Neural progenitor cell (in vitro differentiated cells): ENCODE measurements at regions not wholly inside any gene's neighbourhood (a gene's known extent, or its start where the extent isn't known, plus 50 kb on each side); places are given as distances from the start of the nearest gene placed in this dataset.

ENCODE experiments used
- DNase-seq: peaks from one replicate; pipeline ENCODE4 v3.0.0-alpha.2; 2016; ENCODE audit warnings: low spot score
- H2AFZ ChIP-seq: fragments of 200-600 bp; sonication (generic); replicated peaks from 2 replicates; pipeline ENCODE4 v1.6.1; 2016; ENCODE audit warnings: antibody characterized with exemption
- H3F3A ChIP-seq: fragments of 200-600 bp; sonication (generic); 2 replicates; pipeline ENCODE4 v1.6.1; 2016; ENCODE audit warnings: antibody characterized with exemption, low read depth
- H3K27ac ChIP-seq: fragments of 200-600 bp; sonication (generic); 2 replicates; pipeline ENCODE4 v1.5.1; 2016; ENCODE audit warnings: mild to moderate bottlenecking
- H3K27me3 ChIP-seq: fragments of 200-600 bp; sonication (generic); 2 replicates; pipeline ENCODE4 v1.6.1; 2016; ENCODE audit warnings: mild to moderate bottlenecking, moderate library complexity
- H3K36me3 ChIP-seq: fragments of 200-600 bp; sonication (generic); 2 replicates; pipeline ENCODE4 v1.5.1; 2016
- H3K4me1 ChIP-seq: fragments of 200-600 bp; sonication (generic); 2 replicates; pipeline ENCODE4 v1.6.1; 2016; ENCODE audit warnings: mixed run types
- H3K4me2 ChIP-seq: fragments of 200-600 bp; sonication (generic); 2 replicates; pipeline ENCODE4 v1.6.1; 2016
- H3K4me3 ChIP-seq: fragments of 200-600 bp; sonication (generic); 2 replicates; pipeline ENCODE4 v1.5.1; 2016
- H3K79me2 ChIP-seq: fragments of 200-600 bp; sonication (generic); 2 replicates; pipeline ENCODE4 v1.6.1; 2016; ENCODE audit warnings: low read depth
- H3K9ac ChIP-seq: fragments of 200-600 bp; sonication (generic); 2 replicates; pipeline ENCODE4 v1.6.1; 2016
- H3K9me3 ChIP-seq: fragments of 200-600 bp; sonication (generic); 2 replicates; pipeline ENCODE4 v1.5.1; 2016; ENCODE audit warnings: low read depth
- H4K20me1 ChIP-seq: fragments of 200-600 bp; sonication (generic); 2 replicates; pipeline ENCODE4 v1.6.1; 2016; ENCODE audit warnings: low read depth
- H3K27ac Mint-ChIP-seq: 3 replicates; pipeline ENCODE4 v1.8.0; 2021; ENCODE audit warnings: mixed read lengths
- H3K27me3 Mint-ChIP-seq: 2 replicates; pipeline ENCODE4 v1.8.0; 2022; ENCODE audit warnings: low read depth, mild to moderate bottlenecking, inconsistent platforms, moderate library complexity, mixed read lengths; ENCODE audit not compliant: insufficient read depth
- H3K36me3 Mint-ChIP-seq: 3 replicates; pipeline ENCODE4 v1.8.0; 2021; ENCODE audit warnings: mixed read lengths
- H3K4me1 Mint-ChIP-seq: 3 replicates; pipeline ENCODE4 v1.8.0; 2021; ENCODE audit warnings: mixed read lengths
- H3K4me3 Mint-ChIP-seq: 3 replicates; pipeline ENCODE4 v1.8.0; 2021; ENCODE audit warnings: mild to moderate bottlenecking, moderate library complexity, mixed read lengths
- H3K9me3 Mint-ChIP-seq: 3 replicates; pipeline ENCODE4 v1.8.0; 2020; ENCODE audit warnings: mixed read lengths
- CTCF ChIP-seq: fragments of 200-600 bp; sonication (generic); IDR thresholded peaks from 2 replicates; pipeline ENCODE4 v1.5.1; 2017; ENCODE audit warnings: antibody characterized with exemption, mild to moderate bottlenecking
- EZH2 ChIP-seq: fragments of 200-600 bp; sonication (generic); IDR thresholded peaks from 2 replicates; pipeline ENCODE4 v1.6.1; 2017; ENCODE audit warnings: antibody characterized with exemption, mild to moderate bottlenecking, moderate library complexity
- EZH2phosphoT487 ChIP-seq: fragments of 200-600 bp; sonication (generic); IDR thresholded peaks from 2 replicates; pipeline ENCODE4 v1.6.1; 2017; ENCODE audit warnings: antibody characterized with exemption

GRCh38 chr21:20701235-20701634, 297.0 kb upstream of the NCAM2 start:
- Mint-ChIP-seq H3K9me3 (no peaks in the 10 kb centered on the region), H3K36me3 (no peaks in the 10 kb centered on the region), H3K4me3 (no peak overlapping the region), H3K27ac (no peak overlapping the region), H3K27me3 (no peaks in the 10 kb centered on the region), H3K4me1 (no peaks in the 10 kb centered on the region)
- no peak for TF ChIP-seq CTCF
- TF ChIP-seq EZH2phosphoT487: no peak
- TF ChIP-seq EZH2: no peak
- Histone ChIP-seq H3K27ac (no peak overlapping the region), H3F3A (no peaks in the 10 kb centered on the region), H4K20me1 (no peaks in the 10 kb centered on the region), H3K27me3 (no peaks in the 10 kb centered on the region), H3K9me3 (no peaks in the 10 kb centered on the region), H3K4me2 (no peak overlapping the region), H3K9ac (no peak overlapping the region), H3K79me2 (no peaks in the 10 kb centered on the region), H2AFZ (no peak overlapping the region), H3K4me3 (no peak overlapping the region), H3K4me1 (no peaks in the 10 kb centered on the region), H3K36me3 (no peaks in the 10 kb centered on the region)
- DNase-seq: no peak

- H3K4me3 Mint-ChIP-seq: no peak overlapping the region
- Histone ChIP-seq H3K4me1 (no peaks in the 10 kb centered on the region), H3K27ac (no peak overlapping the region), H3K9ac (no peak overlapping the region), H3K79me2 (no peaks in the 10 kb centered on the region), H4K20me1 (no peaks in the 10 kb centered on the region), H3K4me2 (no peak overlapping the region), H3K4me3 (no peak overlapping the region), H2AFZ (peak overlapping the region; percentile 85), H3K9me3 (no peaks in the 10 kb centered on the region), H3K27me3 (no peaks in the 10 kb centered on the region), H3K36me3 (no peaks in the 10 kb centered on the region), H3F3A (no peaks in the 10 kb centered on the region)
- no peaks in the 10 kb centered on the region for H3K36me3 Mint-ChIP-seq
- no peaks in the 10 kb centered on the region for H3K9me3 Mint-ChIP-seq
- no peak for TF ChIP-seq CTCF
- no peak for TF ChIP-seq EZH2phosphoT487
- TF ChIP-seq EZH2: no peak
- H3K4me1 Mint-ChIP-seq: no peaks in the 10 kb centered on the region
- H3K27me3 Mint-ChIP-seq: peaks cover 2% of the 10 kb centered on the region
- no peak overlapping the region for H3K27ac Mint-ChIP-seq
- DNase-seq: no peak
Measured at GRCh38 chr21:20703112-20703767, 295.0 kb upstream of the NCAM2 start.

GRCh38 chr21:20720623-20721022, 277.6 kb upstream of the NCAM2 start:
- Histone ChIP-seq H3F3A (no peaks in the 10 kb centered on the region), H3K27me3 (no peaks in the 10 kb centered on the region), H3K4me2 (no peak overlapping the region), H3K9me3 (no peaks in the 10 kb centered on the region), H3K4me3 (no peak overlapping the region), H3K9ac (no peak overlapping the region), H3K27ac (no peak overlapping the region), H3K4me1 (no peaks in the 10 kb centered on the region), H4K20me1 (no peaks in the 10 kb centered on the region), H3K36me3 (no peaks in the 10 kb centered on the region), H3K79me2 (no peaks in the 10 kb centered on the region), H2AFZ (no peak overlapping the region)
- no peak for DNase-seq
- H3K4me1 Mint-ChIP-seq: no peaks in the 10 kb centered on the region
- TF ChIP-seq CTCF: no peak
- no peak for TF ChIP-seq EZH2
- no peak for TF ChIP-seq EZH2phosphoT487
- no peak overlapping the region for H3K27ac Mint-ChIP-seq
- peaks cover 3% of the 10 kb centered on the region for H3K9me3 Mint-ChIP-seq
- H3K4me3 Mint-ChIP-seq: no peak overlapping the region
- H3K36me3 Mint-ChIP-seq: no peaks in the 10 kb centered on the region
- H3K27me3 Mint-ChIP-seq: no peaks in the 10 kb centered on the region
